HL-60 (cell line): ENCODE measurements at regions not wholly inside any gene's neighbourhood (a gene's known extent, or its start where the extent isn't known, plus 50 kb on each side); places are given as distances from the start of the nearest gene placed in this dataset.

Experiments
- GABPA ChIP-seq: IDR thresholded peaks from 2 replicates; pipeline ENCODE4 v1.6.1; 2012; ENCODE audit warnings: low read depth
- POLR2AphosphoS5 ChIP-seq: IDR thresholded peaks from 2 replicates; pipeline ENCODE4 v1.6.1; 2012; ENCODE audit warnings: low read depth
- TF ChIP-seq, protein P1 (sequence below): IDR thresholded peaks from one replicate; pipeline ENCODE4 v1.5.1; 2011; ENCODE audit warnings: low read length, control low read depth, inconsistent platforms; ENCODE audit not compliant: insufficient read depth

DNA sequence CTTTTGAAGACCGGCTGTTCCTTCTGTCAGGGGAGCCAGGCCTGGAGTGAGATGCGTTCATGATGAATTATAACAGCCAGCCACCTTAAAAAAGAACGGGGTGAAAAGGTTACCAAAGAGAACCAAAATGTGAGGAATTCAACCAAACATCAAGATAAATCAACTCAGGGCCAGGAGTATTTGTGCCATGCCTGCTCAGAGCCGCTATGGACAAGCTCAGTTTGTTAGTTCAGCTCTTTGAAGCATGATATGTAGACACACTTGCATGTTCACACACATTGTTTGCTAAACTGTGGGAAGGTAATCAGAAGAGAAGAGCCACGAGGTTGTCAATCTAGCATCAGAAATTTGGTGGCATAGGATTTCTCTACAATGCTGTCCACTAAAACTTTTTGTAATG lies 367.4 kb upstream of the TBX3 start:
- TF ChIP-seq, protein P1, sequence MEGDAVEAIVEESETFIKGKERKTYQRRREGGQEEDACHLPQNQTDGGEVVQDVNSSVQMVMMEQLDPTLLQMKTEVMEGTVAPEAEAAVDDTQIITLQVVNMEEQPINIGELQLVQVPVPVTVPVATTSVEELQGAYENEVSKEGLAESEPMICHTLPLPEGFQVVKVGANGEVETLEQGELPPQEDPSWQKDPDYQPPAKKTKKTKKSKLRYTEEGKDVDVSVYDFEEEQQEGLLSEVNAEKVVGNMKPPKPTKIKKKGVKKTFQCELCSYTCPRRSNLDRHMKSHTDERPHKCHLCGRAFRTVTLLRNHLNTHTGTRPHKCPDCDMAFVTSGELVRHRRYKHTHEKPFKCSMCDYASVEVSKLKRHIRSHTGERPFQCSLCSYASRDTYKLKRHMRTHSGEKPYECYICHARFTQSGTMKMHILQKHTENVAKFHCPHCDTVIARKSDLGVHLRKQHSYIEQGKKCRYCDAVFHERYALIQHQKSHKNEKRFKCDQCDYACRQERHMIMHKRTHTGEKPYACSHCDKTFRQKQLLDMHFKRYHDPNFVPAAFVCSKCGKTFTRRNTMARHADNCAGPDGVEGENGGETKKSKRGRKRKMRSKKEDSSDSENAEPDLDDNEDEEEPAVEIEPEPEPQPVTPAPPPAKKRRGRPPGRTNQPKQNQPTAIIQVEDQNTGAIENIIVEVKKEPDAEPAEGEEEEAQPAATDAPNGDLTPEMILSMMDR: no peak
- TF ChIP-seq POLR2AphosphoS5 (no peak), GABPA (no peak)
